OCI-LY3 (cell line): ENCODE measurements at regions not wholly inside any gene's neighbourhood (a gene's known extent, or its start where the extent isn't known, plus 50 kb on each side); places are given as distances from the start of the nearest gene placed in this dataset.

Experiments
- EZH2phosphoT487 ChIP-seq: fragments of 200-600 bp; shearing (Covaris generic); IDR thresholded peaks from 2 replicates; pipeline ENCODE4 v1.6.1; 2018; ENCODE audit warnings: antibody characterized with exemption, mixed run types, low read depth
- TF ChIP-seq, protein P1 (sequence below): fragments of 200-600, 300-600 bp; sonication (generic); IDR thresholded peaks from 2 replicates; pipeline ENCODE4 v1.5.1; 2014; ENCODE audit warnings: antibody characterized with exemption, low read length, low read depth

DNA sequence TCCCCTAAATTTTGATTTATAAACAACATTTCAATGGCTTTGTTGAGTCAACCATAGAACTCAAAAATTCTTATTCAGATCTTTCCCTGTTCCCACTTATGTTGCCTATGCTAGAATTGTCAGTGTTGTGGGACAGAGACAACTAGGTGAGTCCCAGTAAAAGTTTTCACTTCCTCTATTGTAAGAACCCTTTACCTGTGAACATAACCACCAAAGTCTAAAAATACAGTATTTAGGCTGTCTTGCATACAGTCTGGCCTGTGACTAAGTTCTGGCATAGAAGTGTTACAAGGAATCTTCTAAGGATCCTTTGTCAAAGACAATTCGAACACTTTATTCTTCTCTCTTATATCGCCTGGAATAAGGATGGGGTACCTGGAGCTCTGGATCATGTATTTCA, 1047.9 kb upstream of the NCAM2 start:
- TF ChIP-seq EZH2phosphoT487: no peak
- TF ChIP-seq, protein P1, sequence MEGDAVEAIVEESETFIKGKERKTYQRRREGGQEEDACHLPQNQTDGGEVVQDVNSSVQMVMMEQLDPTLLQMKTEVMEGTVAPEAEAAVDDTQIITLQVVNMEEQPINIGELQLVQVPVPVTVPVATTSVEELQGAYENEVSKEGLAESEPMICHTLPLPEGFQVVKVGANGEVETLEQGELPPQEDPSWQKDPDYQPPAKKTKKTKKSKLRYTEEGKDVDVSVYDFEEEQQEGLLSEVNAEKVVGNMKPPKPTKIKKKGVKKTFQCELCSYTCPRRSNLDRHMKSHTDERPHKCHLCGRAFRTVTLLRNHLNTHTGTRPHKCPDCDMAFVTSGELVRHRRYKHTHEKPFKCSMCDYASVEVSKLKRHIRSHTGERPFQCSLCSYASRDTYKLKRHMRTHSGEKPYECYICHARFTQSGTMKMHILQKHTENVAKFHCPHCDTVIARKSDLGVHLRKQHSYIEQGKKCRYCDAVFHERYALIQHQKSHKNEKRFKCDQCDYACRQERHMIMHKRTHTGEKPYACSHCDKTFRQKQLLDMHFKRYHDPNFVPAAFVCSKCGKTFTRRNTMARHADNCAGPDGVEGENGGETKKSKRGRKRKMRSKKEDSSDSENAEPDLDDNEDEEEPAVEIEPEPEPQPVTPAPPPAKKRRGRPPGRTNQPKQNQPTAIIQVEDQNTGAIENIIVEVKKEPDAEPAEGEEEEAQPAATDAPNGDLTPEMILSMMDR: no peak
